Stimulated activated CD4-positive, alpha-beta T cell treated with anti-CD3 and anti-CD28 coated beads, TNF-alpha, amount 100 ng/mL, for 24 hours (primary cell): ENCODE measurements at regions not wholly inside any gene's neighbourhood (a gene's known extent, or its start where the extent isn't known, plus 50 kb on each side); places are given as distances from the start of the nearest gene placed in this dataset.

ENCODE experiments used
- DNase-seq, 3 experiments: peaks; one replicate each; pipeline ENCODE4 v3.0.0-alpha.2; 2020; ENCODE audit warnings: low read depth in 3 of 3

GRCh38 chr2:64769392-64770044, 115.8 kb upstream of the SERTAD2 start:
- DNase-seq = no peak

DNA sequence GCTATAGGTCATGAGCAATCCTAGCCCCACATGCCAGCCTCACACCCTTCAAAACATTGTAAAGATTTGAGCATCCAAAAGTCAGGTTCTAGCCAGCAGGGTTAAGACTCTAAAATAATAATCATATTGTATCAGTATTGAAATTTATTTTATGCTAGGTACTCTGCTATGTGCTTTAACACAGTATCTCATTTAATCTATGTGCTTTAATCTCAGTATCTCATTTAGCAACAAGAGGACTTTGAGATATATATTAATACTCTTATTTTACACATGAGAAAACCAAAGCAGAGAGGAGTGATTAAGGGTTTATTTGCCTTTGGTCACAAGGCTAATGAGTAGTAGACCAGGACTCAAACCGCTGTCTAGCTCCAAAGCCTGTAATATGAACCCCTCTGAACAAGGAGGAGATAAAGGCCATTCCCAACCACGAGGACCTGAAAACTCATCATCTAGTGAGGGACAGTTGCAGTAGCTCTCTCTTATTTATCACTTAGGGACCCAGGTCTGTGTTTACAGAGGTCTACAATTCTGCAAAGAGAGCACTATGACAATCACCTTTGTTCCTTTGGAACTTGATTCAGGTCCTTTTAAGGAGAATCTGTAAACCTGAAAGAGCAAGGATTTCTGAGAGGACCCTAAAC, 116.5 kb upstream of the SERTAD2 start:
- DNase-seq = no peak

DNA sequence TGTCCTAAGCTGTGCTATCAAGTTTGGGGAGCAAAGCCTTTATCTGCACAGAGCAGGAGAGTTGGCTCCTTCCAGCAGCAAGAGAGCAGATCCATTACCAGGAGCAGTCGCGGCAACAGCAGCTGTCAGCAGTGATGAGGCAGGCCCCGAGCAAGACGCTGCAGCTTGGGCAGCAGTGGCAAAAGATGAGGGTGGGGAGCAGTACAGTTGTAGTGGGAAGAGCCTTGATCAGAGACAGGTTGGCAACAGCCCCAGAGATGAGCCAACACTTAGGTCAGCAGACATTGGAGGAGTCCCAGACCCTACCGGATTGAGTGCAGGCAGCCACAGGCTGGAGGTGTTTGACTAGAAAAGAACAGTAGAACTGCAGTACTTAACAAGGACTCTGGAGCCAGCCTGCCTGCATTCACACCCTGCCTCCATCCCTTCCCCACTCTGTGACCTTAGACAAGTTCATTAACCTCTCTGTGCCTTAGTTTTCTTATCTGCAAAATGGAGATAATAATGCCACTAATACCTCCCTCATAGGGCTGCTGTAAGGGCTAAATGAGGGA, 117.1 kb upstream of the SERTAD2 start:
- no peak for DNase-seq

- no peak for DNase-seq
Observed at GRCh38 chr2:64771737-64772136, 118.0 kb upstream of the SERTAD2 start.

DNA sequence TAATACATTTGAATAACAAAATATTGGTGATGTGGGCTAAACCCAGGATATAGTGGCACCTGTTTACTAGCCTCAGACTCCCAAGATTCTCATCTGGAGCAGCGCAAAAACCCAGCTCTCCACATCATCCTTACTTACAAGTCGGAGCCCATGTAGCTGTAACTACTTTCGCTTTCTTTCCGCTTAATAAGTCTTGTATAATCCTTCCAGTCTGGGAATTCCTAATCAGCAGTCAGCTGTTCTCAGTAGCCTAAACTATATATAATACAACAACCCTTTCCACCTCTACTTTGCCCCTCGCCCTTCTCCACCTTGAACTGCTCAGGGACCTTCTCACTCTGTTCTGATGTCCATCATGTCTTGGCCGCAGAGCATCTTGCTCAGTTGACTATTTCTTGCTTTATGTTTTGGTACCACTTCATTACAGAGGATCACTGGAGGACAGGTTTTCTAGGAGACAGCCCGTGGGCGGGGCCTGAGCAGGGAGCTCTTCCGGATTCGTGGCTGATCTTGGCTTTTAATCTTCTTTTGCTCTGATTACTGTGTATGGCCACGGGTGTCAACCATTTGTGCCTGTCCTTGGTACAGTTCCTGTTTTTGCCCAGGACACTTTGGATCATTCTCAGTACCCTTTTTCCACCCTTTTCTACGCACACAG, 119.9 kb upstream of the SERTAD2 start:
- DNase-seq = no peak

- no peak for DNase-seq
Observed at GRCh38 chr2:64777841-64778240, 124.1 kb upstream of the SERTAD2 start.

GRCh38 chr2:64779117-64779690, 125.5 kb upstream of the SERTAD2 start:
- no peak for DNase-seq

GRCh38 chr2:64780041-64780440, 126.3 kb upstream of the SERTAD2 start:
- DNase-seq = no peak

- no peak for DNase-seq
Observed at GRCh38 chr2:64781711-64782390, 128.1 kb upstream of the SERTAD2 start.

DNA sequence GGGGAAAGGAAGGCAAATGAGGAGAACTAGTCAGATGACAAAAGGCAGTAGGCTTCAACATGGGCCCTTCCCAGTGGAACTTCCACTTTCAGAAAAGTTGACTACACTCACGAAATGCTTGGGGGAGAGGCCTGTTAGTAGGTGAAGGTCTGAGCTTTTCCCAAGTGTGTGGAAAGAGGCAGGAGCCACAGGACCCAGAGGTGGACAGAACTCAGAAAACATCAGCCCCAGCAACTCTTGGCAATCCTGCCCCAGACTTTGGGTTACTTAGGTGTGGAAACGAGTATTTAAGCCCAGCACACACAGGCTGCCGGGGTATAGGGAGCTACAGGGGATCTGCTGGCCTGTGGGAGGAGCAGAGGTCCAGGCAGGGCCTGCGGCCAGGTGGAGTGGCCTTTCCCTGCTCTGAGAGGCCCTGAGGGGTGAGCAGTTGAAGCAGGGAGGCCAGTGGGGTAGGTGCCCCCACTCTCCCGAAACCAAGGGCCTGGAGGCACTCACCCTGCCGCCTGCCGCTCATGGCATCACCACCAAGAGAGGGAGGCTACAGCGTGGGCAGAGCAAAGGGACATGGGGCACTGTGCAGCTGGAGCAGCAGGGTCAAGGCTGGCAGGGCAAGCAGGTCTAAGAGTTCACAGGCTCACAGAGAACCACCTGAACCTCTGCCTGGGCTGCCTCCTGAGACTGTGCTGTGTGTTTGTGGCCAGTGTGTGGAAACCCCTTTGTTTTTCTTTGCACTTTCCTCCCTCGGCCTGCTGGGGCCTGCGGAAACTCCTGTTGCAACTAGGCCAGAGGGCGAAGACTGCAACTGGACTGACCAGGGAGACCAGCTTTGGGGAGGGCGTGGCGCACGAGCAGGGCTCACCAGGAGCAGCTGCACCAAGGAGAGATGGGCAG, 130.7 kb upstream of the SERTAD2 start:
- no peak for DNase-seq

- no peak for DNase-seq
Observed at GRCh38 chr2:64785245-64785644, 131.5 kb upstream of the SERTAD2 start.

GRCh38 chr2:64786343-64787018, 132.8 kb upstream of the SERTAD2 start:
- DNase-seq = no peak

GRCh38 chr2:64787019-64787365, 133.3 kb upstream of the SERTAD2 start:
- DNase-seq = no peak

- no peak for DNase-seq
Observed at GRCh38 chr2:64787698-64788097, 134.0 kb upstream of the SERTAD2 start.

- DNase-seq = no peak
Observed at GRCh38 chr2:64789466-64790320, 136.0 kb upstream of the SERTAD2 start.

DNA sequence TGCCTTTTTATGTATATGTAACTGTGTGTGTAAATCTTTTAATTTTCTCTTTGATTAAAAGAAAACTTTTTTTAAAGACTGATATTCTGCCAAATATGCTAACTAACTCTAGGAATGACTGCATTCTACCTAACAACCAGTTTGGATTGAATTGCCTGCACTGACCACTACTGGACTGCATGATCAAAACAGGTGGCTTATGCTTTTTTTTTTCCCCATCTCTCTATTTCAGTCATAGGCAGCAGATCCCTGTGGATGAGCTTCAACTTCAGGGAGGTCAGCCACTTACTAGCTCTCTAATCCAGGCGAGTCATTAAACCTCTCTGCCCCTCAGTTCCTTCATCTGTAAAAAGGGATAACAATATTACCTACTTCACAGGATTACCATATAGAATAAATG, 138.6 kb upstream of the SERTAD2 start:
- DNase-seq = no peak

DNA sequence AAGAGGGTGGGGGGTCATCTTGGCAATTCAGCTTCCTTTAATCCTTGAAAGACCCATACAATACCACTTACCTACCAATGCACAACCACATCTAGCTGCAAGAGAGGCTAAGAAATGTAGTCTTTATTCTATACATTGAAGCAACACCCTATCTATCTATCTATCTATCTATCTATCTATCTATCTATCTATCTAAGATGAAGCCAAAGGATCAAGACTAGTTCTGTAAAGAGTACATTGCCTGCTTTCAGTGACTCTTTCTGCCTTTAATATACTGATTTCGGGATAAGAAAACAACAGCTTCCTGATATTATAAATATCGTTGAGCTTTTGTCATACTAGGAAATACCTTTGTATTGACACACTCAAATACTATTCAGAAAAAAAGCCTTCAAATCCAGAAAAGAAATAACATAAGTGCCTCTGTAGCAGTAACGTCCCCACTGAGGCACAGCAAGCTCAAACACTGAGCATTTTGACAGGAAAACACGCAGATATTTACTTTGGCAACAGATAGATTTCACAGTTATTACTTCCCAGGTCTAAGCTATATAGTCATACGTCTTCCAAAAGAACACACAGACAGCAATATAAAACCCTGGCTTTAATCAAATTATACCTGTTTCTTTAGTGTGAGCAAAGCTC, 139.4 kb upstream of the SERTAD2 start:
- DNase-seq = no peak

- no peak for DNase-seq
Observed at GRCh38 chr2:64793701-64794100, 140.0 kb upstream of the SERTAD2 start.

- no peak for DNase-seq
Observed at GRCh38 chr2:64794426-64794995, 140.8 kb upstream of the SERTAD2 start.
